Right cardiac atrium (tissue), 5 donors: ENCODE measurements at regions not wholly inside any gene's neighbourhood (a gene's known extent, or its start where the extent isn't known, plus 50 kb on each side); places are given as distances from the start of the nearest gene placed in this dataset.

Experiments
- ATAC-seq, 2 donors: fragments of 200-7000 bp; cut with Tn5 transposase; one replicate each; pipeline versions ENCODE4 v1.8.0 to v1.9.1; 2020; ENCODE audit warnings: moderate library complexity in 2 of 2, mild to moderate bottlenecking in 1 of 2
- DNase-seq, 3 donors: peaks; one replicate each; pipeline ENCODE4 v3.0.0-alpha.2; 2020
- H3K27ac ChIP-seq: one replicate; pipeline ENCODE4 v1.5.1; 2013; ENCODE audit warnings: mild to moderate bottlenecking, low read length, control low read depth, moderate library complexity
- H3K27me3 ChIP-seq: one replicate; pipeline ENCODE4 v1.6.1; 2013; ENCODE audit not compliant: control insufficient read depth, insufficient read depth
- H3K4me1 ChIP-seq: one replicate; pipeline ENCODE4 v1.6.1; 2013; ENCODE audit warnings: low read length; ENCODE audit not compliant: control insufficient read depth, insufficient read depth
- H3K4me3 ChIP-seq: one replicate; pipeline ENCODE4 v1.5.1; 2013; ENCODE audit warnings: low read length, control low read depth
- H3K9me3 ChIP-seq: one replicate; pipeline ENCODE4 v1.6.1; 2013; ENCODE audit warnings: low read length; ENCODE audit not compliant: control insufficient read depth
- WGBS: extraction: QIAGEN DNeasy Blood & Tissue Kit; methylation state at CpG from one replicate; pipeline ENCODE4 v1.1.7; 2013; 5-methylcytosine and 5-hydroxymethylcytosine counted together
- intact Hi-C, 4 donors: fragments of 100-400 bp; cut with DNase I; formaldehyde crosslinking; loops; one replicate each; pipeline versions ENCODE4 v1.11.0 to v1.14.0; 2022 to 2023
- donor health status: healthy with polysubstance abuse.
- donor health status: DM: no; HTN: yes; CAD: no.
- donor health status: DM: no; HTN: no; CAD: no.
- donor health status: DM: no; HTN: yes; CAD: no; lungs with severe emphysema.
- donor health status: DM: yes; HTN: yes; CAD: no.

DNA sequence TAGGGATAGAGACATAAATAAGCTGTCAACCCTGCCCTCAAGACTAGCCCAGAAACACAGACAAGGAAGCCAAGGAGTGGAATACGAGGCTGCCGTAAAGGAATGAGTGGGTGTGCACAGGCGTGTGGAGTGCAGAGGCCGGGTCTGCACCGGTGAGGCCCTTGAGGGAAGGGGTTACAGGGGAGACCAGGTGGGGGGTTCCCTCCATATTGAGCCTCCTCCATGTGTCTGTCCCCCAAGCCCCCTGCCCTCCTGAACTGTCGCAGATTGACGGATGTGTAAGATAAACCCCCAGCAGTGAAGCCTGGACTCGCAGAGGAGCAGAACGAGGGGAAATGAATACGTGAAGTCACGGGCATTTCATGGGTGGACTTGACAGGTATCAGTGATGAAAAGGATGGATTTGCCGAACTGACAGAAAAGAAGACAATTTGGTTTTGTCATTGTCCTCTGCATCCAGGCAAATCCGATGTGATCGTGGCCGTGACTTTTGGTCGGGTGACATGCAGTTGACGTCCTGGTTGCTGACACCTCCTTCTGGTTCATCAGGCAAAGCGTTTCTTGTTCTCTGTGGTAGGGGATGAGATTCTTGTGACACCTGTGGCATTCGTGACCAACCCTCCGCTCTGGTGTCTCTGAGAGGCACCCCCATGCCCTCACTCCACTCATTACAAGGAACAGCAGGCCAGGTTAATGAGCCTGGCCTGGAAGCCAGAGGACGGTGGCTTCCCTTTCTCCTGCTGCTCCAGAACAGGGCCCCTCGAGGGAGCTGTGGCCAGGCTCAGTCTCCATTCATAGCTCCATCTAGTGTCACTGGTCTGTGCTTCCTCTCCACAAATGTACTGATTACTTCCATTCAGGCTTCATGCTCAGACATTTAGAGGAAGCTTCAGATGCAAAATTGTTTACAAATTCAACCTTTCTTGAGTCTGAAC lies 223.1 kb upstream of the B3GAT1 start:
- ATAC-seq (no peak), DNase-seq (no peak)
- WGBS, result 65% methylated on average over 22 of the region's 22 CpGs
- H3K27me3 ChIP-seq, result no peaks in the 10 kb centered on the region
- intact Hi-C loops, result no loop called here
- no peaks in the 10 kb centered on the region for H3K4me1 ChIP-seq
- H3K27ac ChIP-seq, result no peak overlapping the region
- H3K4me3 ChIP-seq, result no peak overlapping the region
- no peaks in the 10 kb centered on the region for H3K9me3 ChIP-seq

DNA sequence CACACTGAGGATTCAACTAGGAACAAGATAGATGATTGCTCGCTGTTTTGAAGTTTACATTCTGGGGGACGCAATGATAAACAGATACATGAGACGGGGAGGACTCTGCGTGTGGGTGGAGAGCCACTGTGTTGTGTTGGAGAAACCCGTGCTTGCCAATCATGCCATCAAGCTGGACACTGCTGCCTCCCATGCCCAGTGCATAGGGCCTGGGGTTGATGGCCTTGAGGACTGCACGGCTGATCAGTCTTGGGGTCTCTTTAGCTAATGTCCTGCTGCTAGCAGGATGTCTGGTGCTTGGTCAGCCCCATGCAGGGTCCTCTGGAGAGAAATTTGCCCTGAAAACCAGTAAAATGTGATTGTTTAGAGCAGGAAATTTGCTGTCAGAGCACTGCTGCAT lies 221.2 kb upstream of the B3GAT1 start:
- WGBS, result 90% methylated on average over 6 of the region's 6 CpGs
- Histone ChIP-seq H3K27ac (no peak overlapping the region), H3K9me3 (no peaks in the 10 kb centered on the region), H3K4me3 (no peak overlapping the region), H3K27me3 (no peaks in the 10 kb centered on the region), H3K4me1 (no peaks in the 10 kb centered on the region)
- no peak for ATAC-seq
- intact Hi-C loops, result no loop called here
- no peak for DNase-seq

GRCh38 chr11:134632347-134633119 lies 220.5 kb upstream of the B3GAT1 start:
- DNase-seq (no peak), ATAC-seq (no peak)
- Histone ChIP-seq H3K4me1 (no peaks in the 10 kb centered on the region), H3K27ac (no peak overlapping the region), H3K4me3 (no peak overlapping the region), H3K27me3 (no peaks in the 10 kb centered on the region), H3K9me3 (no peaks in the 10 kb centered on the region)
- intact Hi-C loops, result no loop called here
- WGBS, result 75% methylated on average over 16 of the region's 16 CpGs

DNA sequence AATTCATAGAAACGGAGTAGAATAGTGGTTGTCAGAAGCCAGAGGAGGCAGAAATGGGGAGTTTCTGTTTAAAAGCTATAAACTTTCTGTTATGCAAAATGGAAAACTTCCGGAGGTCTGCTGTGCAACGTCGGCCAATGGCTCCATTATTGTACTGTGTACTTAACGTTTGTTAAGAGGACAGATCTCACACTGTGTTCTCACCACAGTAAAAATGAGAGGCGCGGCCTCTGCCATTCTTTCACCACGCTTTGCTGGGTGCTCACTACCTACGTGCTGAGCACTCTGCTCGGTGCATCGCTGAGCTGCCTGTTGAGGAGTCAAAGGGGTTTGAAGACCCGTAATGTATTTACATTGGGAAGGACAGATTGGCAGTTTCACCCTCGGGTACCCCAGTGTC lies 218.8 kb upstream of the B3GAT1 start:
- ATAC-seq (no peak), DNase-seq (no peak)
- H3K4me3 ChIP-seq, result no peak overlapping the region
- H3K4me1 ChIP-seq, result no peaks in the 10 kb centered on the region
- H3K27ac ChIP-seq, result no peak overlapping the region
- intact Hi-C loops, result no loop called here
- WGBS, result 89% methylated on average over 13 of the region's 13 CpGs
- H3K9me3 ChIP-seq, result no peaks in the 10 kb centered on the region
- no peaks in the 10 kb centered on the region for H3K27me3 ChIP-seq

DNA sequence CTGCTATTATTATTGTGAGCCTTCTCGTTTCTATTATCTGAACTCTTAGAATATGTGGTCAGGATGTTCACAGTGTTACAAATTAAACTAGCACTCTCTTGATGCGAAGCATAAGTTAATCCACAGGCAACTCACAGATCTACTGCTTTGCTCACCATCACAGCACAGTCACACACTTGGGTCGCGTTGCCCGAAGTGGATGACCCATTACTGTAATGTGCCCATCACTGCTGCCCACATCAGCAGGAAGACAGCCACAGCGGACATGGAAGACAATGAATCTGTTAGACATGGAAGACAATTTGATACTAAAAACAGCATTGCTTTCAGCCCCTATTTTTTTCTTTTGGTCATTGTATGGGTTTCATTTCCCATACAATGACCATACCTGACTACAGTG lies 216.4 kb upstream of the B3GAT1 start:
- DNase-seq (no peak), ATAC-seq (no peak)
- Histone ChIP-seq H3K27ac (no peak overlapping the region), H3K4me1 (no peaks in the 10 kb centered on the region), H3K9me3 (no peaks in the 10 kb centered on the region), H3K27me3 (no peaks in the 10 kb centered on the region), H3K4me3 (no peak overlapping the region)
- 89% methylated on average over 6 of the region's 6 CpGs for WGBS
- intact Hi-C loops, result no loop called here

DNA sequence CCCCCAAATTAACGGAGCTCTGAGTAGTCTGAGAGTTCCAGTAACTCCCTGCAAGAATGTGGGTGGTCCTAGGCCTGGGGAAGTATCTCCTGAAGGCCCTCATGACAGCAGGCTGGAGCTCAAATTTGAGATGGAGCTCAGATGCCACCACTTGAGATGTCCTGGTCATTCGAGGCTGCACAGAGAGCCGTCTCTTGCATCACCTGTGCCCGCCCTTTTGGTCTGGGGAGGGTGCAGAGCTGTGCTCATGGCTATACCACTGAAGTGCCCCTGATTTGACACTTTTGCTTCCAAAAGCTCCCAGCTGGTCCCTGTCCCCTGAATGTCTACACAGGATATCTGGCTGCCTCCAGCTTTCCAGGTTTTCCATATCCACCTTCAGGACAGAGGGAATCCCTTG lies 214.0 kb upstream of the B3GAT1 start:
- intact Hi-C loops, result no loop called here
- Histone ChIP-seq H3K27ac (no peak overlapping the region), H3K27me3 (no peaks in the 10 kb centered on the region), H3K4me3 (no peak overlapping the region), H3K9me3 (no peaks in the 10 kb centered on the region), H3K4me1 (no peaks in the 10 kb centered on the region)
- DNase-seq (no peak), ATAC-seq (no peak)
- WGBS, result 69% methylated on average over 4 of the region's 4 CpGs

DNA sequence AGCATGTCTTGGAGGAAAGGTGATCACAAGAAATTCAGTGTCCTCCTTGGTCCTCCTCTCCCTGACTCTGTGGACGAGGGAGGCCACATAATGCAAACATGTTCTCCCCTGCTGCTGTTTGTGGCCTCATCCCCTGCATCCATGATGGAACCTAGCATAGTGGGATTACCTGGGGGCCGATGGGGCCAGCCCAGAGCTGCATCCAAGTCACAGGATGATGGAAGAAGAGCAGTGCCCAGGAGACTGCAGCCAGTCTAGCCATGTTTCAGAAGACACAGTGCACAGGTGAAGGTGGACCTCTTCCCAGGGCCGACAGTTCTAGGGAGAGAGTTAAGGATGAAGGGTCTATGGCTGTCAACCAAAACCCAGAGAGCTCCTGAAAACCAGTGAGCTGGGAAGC lies 213.6 kb upstream of the B3GAT1 start:
- Histone ChIP-seq H3K9me3 (no peaks in the 10 kb centered on the region), H3K27me3 (no peaks in the 10 kb centered on the region), H3K27ac (no peak overlapping the region), H3K4me1 (no peaks in the 10 kb centered on the region), H3K4me3 (no peak overlapping the region)
- DNase-seq (no peak), ATAC-seq (no peak)
- intact Hi-C loops, result no loop called here
- WGBS, result 68% methylated on average over 3 of the region's 3 CpGs

- H3K27me3 ChIP-seq, result no peaks in the 10 kb centered on the region
- intact Hi-C loops, result no loop called here
- no peak for DNase-seq
- 86% methylated on average over 3 of the region's 3 CpGs for WGBS
- no peak overlapping the region for H3K27ac ChIP-seq
- H3K9me3 ChIP-seq, result no peaks in the 10 kb centered on the region
- H3K4me1 ChIP-seq, result no peaks in the 10 kb centered on the region
- no peak overlapping the region for H3K4me3 ChIP-seq
- no peak for ATAC-seq
Measured at GRCh38 chr11:134625151-134625550, 213.1 kb upstream of the B3GAT1 start.

DNA sequence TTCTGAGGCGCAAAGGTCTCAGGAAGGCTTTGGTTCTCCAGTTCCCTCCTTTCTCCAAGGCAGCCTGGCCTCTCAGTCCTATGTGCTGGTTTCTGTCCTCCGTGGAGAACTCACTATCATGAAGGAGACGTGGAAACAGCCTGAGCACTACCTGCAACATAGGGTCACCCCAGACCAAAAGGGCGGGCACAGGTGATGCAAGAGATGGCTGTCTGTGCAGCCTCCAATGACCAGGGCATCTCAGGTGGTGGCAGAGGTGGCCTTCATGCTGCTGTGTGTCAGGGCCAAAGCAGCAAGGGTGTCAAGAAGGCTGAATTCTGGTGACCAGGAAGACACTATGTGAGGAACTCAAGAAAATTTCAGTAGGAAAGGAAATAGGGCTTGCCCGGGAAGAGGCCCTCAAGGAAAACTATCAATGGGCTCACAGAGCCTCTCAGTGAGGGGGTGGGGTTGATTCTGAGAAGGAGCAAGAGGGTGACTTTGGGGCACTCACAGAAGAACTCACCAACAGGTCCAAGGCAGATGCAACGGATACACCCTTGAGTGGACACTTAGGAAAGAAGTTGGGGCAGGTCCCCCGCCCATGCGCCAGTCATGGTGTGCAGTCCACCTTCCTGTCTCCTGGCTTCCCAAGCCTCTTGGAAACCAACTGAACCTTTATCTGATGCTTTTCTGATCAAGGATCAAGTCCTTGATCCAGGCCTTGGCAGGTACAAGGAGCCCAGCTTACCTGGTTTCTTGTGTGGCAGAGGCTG lies 212.3 kb upstream of the B3GAT1 start:
- Histone ChIP-seq H3K27ac (no peak overlapping the region), H3K4me1 (no peaks in the 10 kb centered on the region), H3K9me3 (no peaks in the 10 kb centered on the region), H3K4me3 (no peak overlapping the region), H3K27me3 (no peaks in the 10 kb centered on the region)
- DNase-seq, result no peak
- WGBS, result 89% methylated on average over 8 of the region's 8 CpGs
- ATAC-seq, result no peak
- intact Hi-C loops, result no loop called here

DNA sequence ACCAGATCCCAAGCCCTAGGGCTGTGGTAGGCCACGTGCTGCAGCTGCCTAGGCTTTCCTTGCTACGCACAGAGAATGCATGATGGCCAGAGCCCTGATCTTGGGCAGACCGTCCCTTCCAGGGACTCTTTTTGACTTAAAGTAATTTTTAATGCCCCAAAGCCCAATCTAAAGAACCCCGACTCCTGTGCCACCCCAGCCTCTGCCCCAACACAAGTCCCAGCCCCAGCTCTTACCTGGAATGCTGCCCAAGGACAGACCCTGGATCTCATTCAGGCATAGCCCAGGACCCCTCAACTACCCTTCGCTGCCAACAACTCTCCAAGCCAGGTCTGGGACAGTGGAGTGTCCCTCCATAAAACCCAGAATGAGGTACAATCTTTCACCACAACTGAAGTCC lies 211.7 kb upstream of the B3GAT1 start:
- Histone ChIP-seq H3K27me3 (no peaks in the 10 kb centered on the region), H3K4me1 (no peaks in the 10 kb centered on the region), H3K27ac (no peak overlapping the region), H3K4me3 (no peak overlapping the region), H3K9me3 (no peaks in the 10 kb centered on the region)
- ATAC-seq, result no peak
- 82% methylated on average over 5 of the region's 5 CpGs for WGBS
- no peak for DNase-seq
- intact Hi-C loops, result no loop called here

- 88% methylated on average over 6 of the region's 6 CpGs for WGBS
- ATAC-seq, result no peak
- Histone ChIP-seq H3K9me3 (no peaks in the 10 kb centered on the region), H3K4me3 (no peak overlapping the region), H3K27me3 (no peaks in the 10 kb centered on the region), H3K4me1 (no peaks in the 10 kb centered on the region), H3K27ac (no peak overlapping the region)
- DNase-seq, result no peak
- intact Hi-C loops, result no loop called here
Measured at GRCh38 chr11:134622458-134622857, 210.4 kb upstream of the B3GAT1 start.
